Testis (tissue), 2 donors: ENCODE measurements at regions not wholly inside any gene's neighbourhood (a gene's known extent, or its start where the extent isn't known, plus 50 kb on each side); places are given as distances from the start of the nearest gene placed in this dataset.

Experiments used
- DNase-seq: peaks from one replicate; pipeline ENCODE4 v3.0.0-alpha.2; 2019
- H3K27ac ChIP-seq, 2 donors: fragments of 200-600 bp; sonication (generic); one replicate each; pipeline ENCODE4 v1.5.1; 2019
- H3K27me3 ChIP-seq: fragments of 200-600 bp; sonication (generic); one replicate; pipeline ENCODE4 v1.5.1; 2019
- H3K36me3 ChIP-seq: fragments of 200-600 bp; sonication (generic); one replicate; pipeline ENCODE4 v1.5.1; 2017; ENCODE audit warnings: low read depth; ENCODE audit errors: missing control alignments
- H3K4me1 ChIP-seq: fragments of 200-600 bp; sonication (generic); one replicate; pipeline ENCODE4 v1.5.1; 2019
- H3K4me3 ChIP-seq, 2 donors: fragments of 200-600 bp; sonication (generic); one replicate each; pipeline ENCODE4 v1.5.1; 2017 to 2019
- H3K9me3 ChIP-seq: fragments of 200-600 bp; sonication (generic); one replicate; pipeline ENCODE4 v1.5.1; 2017
- CTCF ChIP-seq, 3 experiments: fragments of 450-650 bp in 2 of 3; fragments of 200-600 bp in 1 of 3; sonication (generic) in 1 of 3; IDR thresholded peaks; one replicate each; pipeline ENCODE4 v1.5.1; 2016 to 2019; ENCODE audit warnings: antibody characterized with exemption in 3 of 3, mild to moderate bottlenecking in 2 of 3, moderate library complexity in 1 of 3
- POLR2A ChIP-seq: fragments of 450-650 bp; IDR thresholded peaks from one replicate; pipeline ENCODE4 v1.6.1; 2017; ENCODE audit warnings: antibody characterized with exemption, mild to moderate bottlenecking, moderate library complexity
- WGBS, 2 donors: methylation state at CpG; one replicate each; pipeline ENCODE4 v1.1.5; 2018; 5-methylcytosine and 5-hydroxymethylcytosine counted together
- intact Hi-C: fragments of 100-400 bp; cut with DNase I; formaldehyde crosslinking; loops from one replicate; pipeline ENCODE4 v1.15.1; 2023; ENCODE audit warnings: low total_unique reads

GRCh38 chr1:224859651-224860050 lies 69.8 kb upstream of the DNAH14 start:
- WGBS, 2 donors: 90 to 93% methylated on average over 2 of the region's 2 CpGs
- no peak overlapping the region for H3K27ac ChIP-seq
- H3K9me3 ChIP-seq: no peaks in the 10 kb centered on the region
- intact Hi-C loops: no loop called here
- H3K4me1 ChIP-seq: no peaks in the 10 kb centered on the region
- H3K4me3 ChIP-seq: no peak overlapping the region
- no peaks in the 10 kb centered on the region for H3K27me3 ChIP-seq
- no peak for DNase-seq
- no peaks in the 10 kb centered on the region for H3K36me3 ChIP-seq
- TF ChIP-seq CTCF (IDR thresholded peaks at IDR 0.05) (no peak), POLR2A (no peak)

- TF ChIP-seq CTCF (IDR thresholded peaks at IDR 0.05) (no peak), POLR2A (no peak)
- Histone ChIP-seq H3K27me3 (no peaks in the 10 kb centered on the region), H3K9me3 (no peaks in the 10 kb centered on the region), H3K4me1 (no peaks in the 10 kb centered on the region), H3K4me3 (no peak overlapping the region), H3K27ac (no peak overlapping the region), H3K36me3 (no peaks in the 10 kb centered on the region)
- 63 to 66% methylated on average over 6 of the region's 6 CpGs for WGBS, 2 donors
- intact Hi-C loops: no loop called here
- DNase-seq: no peak
Measured at GRCh38 chr1:224860488-224861338, 68.8 kb upstream of the DNAH14 start.

- H3K36me3 ChIP-seq: no peaks in the 10 kb centered on the region
- no peaks in the 10 kb centered on the region for H3K27me3 ChIP-seq
- 67% methylated on average over 4 of the region's 4 CpGs for WGBS, 2 donors
- H3K9me3 ChIP-seq: no peaks in the 10 kb centered on the region
- H3K4me3 ChIP-seq: no peak overlapping the region
- H3K27ac ChIP-seq: no peak overlapping the region
- no peak for DNase-seq
- no peaks in the 10 kb centered on the region for H3K4me1 ChIP-seq
- TF ChIP-seq CTCF (IDR thresholded peaks at IDR 0.05): no peak
- TF ChIP-seq POLR2A: no peak
- intact Hi-C loops: no loop called here
Measured at GRCh38 chr1:224861339-224861716, 68.1 kb upstream of the DNAH14 start.

- WGBS, 2 donors: 78 to 89% methylated on average over 2 of the region's 2 CpGs
- intact Hi-C loops: no loop called here
- no peaks in the 10 kb centered on the region for H3K27me3 ChIP-seq
Measured at GRCh38 chr1:224863486-224863885, 66.0 kb upstream of the DNAH14 start.

More at GRCh38 chr1:224863486-224863885, 66.0 kb upstream of the DNAH14 start:
- H3K4me3 ChIP-seq: no peak overlapping the region
- H3K36me3 ChIP-seq: no peaks in the 10 kb centered on the region
- no peak overlapping the region for H3K27ac ChIP-seq
- H3K9me3 ChIP-seq: no peaks in the 10 kb centered on the region
- no peaks in the 10 kb centered on the region for H3K4me1 ChIP-seq
- no peak for DNase-seq
- no peak for TF ChIP-seq CTCF (IDR thresholded peaks at IDR 0.05)
- no peak for TF ChIP-seq POLR2A
